MCF 10A (cell line): ENCODE measurements at regions not wholly inside any gene's neighbourhood (a gene's known extent, or its start where the extent isn't known, plus 50 kb on each side); places are given as distances from the start of the nearest gene placed in this dataset.

Source experiments
- BruUV-seq: library from RNA; stranded (reverse); fragments of 400-500 nt; replicated peaks from 2 replicates; lab custom pipeline; 2021; lab: Mats Ljungman, UMichigan
- CTCF ChIA-PET: fragments of 300-600 bp; sonication (Branson Sonifier 250); formaldehyde crosslinking; extraction: SDS; loops from one replicate; lab custom pipeline; 2021; ENCODE audit warnings: antibody characterized with exemption, inconsistent platforms; lab: Yijun Ruan, JAX
- POLR2A ChIA-PET: fragments of 300-600, 350-650 bp; sonication (Branson Sonifier 250); formaldehyde crosslinking; extraction: SDS; loops from one replicate; lab custom pipeline; 2020; ENCODE audit warnings: antibody characterized with exemption, inconsistent platforms; lab: Yijun Ruan, JAX
- DNase-seq: peaks from one replicate; pipeline ENCODE4 v3.0.0-alpha.2; 2018; ENCODE audit not compliant: unreplicated experiment
- H3K27ac Mint-ChIP-seq: one replicate; pipeline ENCODE4 v1.8.0; 2022; ENCODE audit warnings: mild to moderate bottlenecking, low read depth, mixed read lengths; ENCODE audit not compliant: unreplicated experiment
- H3K27me3 Mint-ChIP-seq: one replicate; pipeline ENCODE4 v1.8.0; 2022; ENCODE audit warnings: mixed read lengths; ENCODE audit not compliant: insufficient read depth, unreplicated experiment
- H3K36me3 Mint-ChIP-seq: one replicate; pipeline ENCODE4 v1.8.0; 2022; ENCODE audit warnings: mild to moderate bottlenecking, moderate library complexity, mixed read lengths; ENCODE audit not compliant: insufficient read depth, unreplicated experiment
- H3K4me1 Mint-ChIP-seq: one replicate; pipeline ENCODE4 v1.8.0; 2022; ENCODE audit warnings: mixed read lengths; ENCODE audit not compliant: insufficient read depth, unreplicated experiment
- H3K4me3 Mint-ChIP-seq: one replicate; pipeline ENCODE4 v1.8.0; 2022; ENCODE audit warnings: mild to moderate bottlenecking, moderate library complexity, mixed read lengths; ENCODE audit not compliant: unreplicated experiment
- H3K9me3 Mint-ChIP-seq: one replicate; pipeline ENCODE4 v1.8.0; 2022; ENCODE audit warnings: mixed read lengths; ENCODE audit not compliant: unreplicated experiment
- intact Hi-C: fragments of 100-400 bp; cut with micrococcal nuclease; formaldehyde crosslinking; loops from 2 replicates; pipeline ENCODE4 v1.14.1; 2022
- TF ChIP-seq, protein P1 (sequence below): fragments of 200-600 bp; IDR thresholded peaks from one replicate; pipeline ENCODE4 v1.8.0; 2022; ENCODE audit warnings: antibody characterized with exemption, mild to moderate bottlenecking; ENCODE audit not compliant: unreplicated experiment

DNA sequence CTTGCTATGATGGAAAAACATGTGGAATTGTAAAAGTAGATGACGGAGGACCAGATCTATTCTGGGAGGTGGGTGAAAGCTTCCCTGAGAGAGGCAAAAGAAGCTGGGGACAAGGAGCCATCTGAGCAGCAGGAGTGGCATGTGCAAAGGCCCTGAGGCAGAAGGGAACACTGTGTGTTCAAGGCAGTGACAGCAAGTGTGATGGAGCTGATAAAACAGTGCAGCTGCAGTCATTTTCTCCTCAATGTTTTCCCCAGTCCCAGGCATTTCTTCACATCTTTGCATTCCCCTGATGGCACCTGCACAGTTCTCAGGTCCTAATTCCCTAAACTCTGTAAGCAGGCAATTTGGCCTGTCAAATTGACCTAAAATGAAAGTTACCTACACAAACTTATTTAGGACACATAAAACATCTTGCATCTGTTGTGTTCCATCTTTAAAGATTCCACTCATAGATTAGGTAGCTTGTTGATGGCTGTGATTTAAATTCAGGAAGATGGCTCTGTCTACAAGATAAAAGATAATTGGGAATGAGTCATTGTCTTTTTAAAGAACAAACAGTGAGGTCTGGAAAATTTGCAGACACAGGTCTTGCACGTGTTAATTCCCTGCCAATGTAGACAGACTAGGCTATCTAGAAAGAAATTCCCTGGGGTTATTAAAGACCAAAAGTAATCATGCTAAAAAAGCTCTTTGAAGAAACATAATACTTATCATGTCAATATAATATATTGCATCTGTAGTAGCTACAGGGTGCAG is 289.6 kb upstream of the SGCD start:
- H3K9me3 Mint-ChIP-seq = no peaks in the 10 kb centered on the region
- no peaks in the 10 kb centered on the region for H3K36me3 Mint-ChIP-seq
- BruUV-seq = no TSS peak
- TF ChIP-seq, protein P1, sequence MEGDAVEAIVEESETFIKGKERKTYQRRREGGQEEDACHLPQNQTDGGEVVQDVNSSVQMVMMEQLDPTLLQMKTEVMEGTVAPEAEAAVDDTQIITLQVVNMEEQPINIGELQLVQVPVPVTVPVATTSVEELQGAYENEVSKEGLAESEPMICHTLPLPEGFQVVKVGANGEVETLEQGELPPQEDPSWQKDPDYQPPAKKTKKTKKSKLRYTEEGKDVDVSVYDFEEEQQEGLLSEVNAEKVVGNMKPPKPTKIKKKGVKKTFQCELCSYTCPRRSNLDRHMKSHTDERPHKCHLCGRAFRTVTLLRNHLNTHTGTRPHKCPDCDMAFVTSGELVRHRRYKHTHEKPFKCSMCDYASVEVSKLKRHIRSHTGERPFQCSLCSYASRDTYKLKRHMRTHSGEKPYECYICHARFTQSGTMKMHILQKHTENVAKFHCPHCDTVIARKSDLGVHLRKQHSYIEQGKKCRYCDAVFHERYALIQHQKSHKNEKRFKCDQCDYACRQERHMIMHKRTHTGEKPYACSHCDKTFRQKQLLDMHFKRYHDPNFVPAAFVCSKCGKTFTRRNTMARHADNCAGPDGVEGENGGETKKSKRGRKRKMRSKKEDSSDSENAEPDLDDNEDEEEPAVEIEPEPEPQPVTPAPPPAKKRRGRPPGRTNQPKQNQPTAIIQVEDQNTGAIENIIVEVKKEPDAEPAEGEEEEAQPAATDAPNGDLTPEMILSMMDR = no peak
- intact Hi-C loops = no loop called here
- H3K27me3 Mint-ChIP-seq = no peaks in the 10 kb centered on the region
- ChIA-PET CTCF (interaction anchor here (0.6 to 1.2 kb wide), 7 partner anchors 10 to 720 kb away, joined by 3 to 5 read pairs (median 4); no protein-coding TSS in a partner anchor), POLR2A (interaction anchor here (0.8 kb wide), 1 partner anchor 447 kb away, joined by 3 read pairs; no protein-coding TSS in a partner anchor)
- H3K27ac Mint-ChIP-seq = no peak overlapping the region
- H3K4me3 Mint-ChIP-seq = no peak overlapping the region
- no peak for DNase-seq
- H3K4me1 Mint-ChIP-seq = no peaks in the 10 kb centered on the region

DNA sequence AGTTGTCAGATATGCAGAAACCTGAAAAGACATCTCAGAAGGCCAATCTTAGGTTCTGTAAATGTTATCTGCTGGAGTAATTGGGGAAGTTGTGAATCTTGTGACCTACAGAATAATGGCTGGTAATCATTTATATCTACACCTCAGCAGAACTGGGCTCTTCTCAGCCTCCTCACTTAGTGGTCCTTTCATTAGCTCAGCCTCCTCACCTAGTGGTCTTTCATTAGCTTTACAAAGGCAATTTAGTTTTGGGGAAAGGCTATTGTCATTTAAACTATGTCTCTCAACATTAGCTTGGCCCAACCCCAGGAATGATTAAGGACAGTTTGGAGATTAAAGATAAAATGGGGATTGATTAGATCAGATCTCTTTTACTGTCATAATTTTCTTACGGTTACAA is 284.2 kb upstream of the SGCD start:
- Mint-ChIP-seq H3K4me3 (no peak overlapping the region), H3K36me3 (no peaks in the 10 kb centered on the region), H3K9me3 (no peaks in the 10 kb centered on the region), H3K4me1 (no peaks in the 10 kb centered on the region), H3K27me3 (no peaks in the 10 kb centered on the region), H3K27ac (no peak overlapping the region)
- intact Hi-C loops = no loop called here
- POLR2A ChIA-PET = no interaction called here
- DNase-seq = no peak
- TF ChIP-seq, protein P1 = no peak
- no TSS peak for BruUV-seq
- CTCF ChIA-PET = interaction anchor here (0.7 kb wide), 1 partner anchor 985 kb away, joined by 3 read pairs; no protein-coding TSS in a partner anchor

DNA sequence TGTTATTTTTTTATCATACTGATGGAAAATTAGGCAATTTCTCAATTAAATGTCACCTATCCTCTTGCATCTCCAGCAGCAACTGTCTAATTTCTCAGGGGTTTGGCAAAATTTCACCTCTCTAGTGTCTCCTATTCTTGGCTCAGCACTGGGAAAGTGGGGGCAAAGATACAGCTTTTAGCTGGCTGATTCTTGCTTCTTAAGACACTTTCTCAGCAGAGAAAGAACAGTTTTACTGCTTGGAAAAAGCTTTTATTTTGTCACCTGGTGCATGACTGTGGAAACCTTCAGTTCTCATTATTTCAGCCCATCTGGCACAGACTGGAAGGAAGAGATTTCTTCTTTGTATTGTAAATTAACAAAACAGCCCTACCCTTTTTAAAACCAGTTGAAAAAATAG is 283.6 kb upstream of the SGCD start:
- CTCF ChIA-PET = interaction anchor here (0.7 kb wide), 1 partner anchor 985 kb away, joined by 3 read pairs; no protein-coding TSS in a partner anchor
- Mint-ChIP-seq H3K9me3 (no peaks in the 10 kb centered on the region), H3K4me3 (no peak overlapping the region), H3K4me1 (no peaks in the 10 kb centered on the region), H3K27ac (no peak overlapping the region), H3K36me3 (no peaks in the 10 kb centered on the region), H3K27me3 (no peaks in the 10 kb centered on the region)
- intact Hi-C loops = no loop called here
- POLR2A ChIA-PET = no interaction called here
- DNase-seq = no peak
- BruUV-seq = no TSS peak
- TF ChIP-seq, protein P1 = no peak

DNA sequence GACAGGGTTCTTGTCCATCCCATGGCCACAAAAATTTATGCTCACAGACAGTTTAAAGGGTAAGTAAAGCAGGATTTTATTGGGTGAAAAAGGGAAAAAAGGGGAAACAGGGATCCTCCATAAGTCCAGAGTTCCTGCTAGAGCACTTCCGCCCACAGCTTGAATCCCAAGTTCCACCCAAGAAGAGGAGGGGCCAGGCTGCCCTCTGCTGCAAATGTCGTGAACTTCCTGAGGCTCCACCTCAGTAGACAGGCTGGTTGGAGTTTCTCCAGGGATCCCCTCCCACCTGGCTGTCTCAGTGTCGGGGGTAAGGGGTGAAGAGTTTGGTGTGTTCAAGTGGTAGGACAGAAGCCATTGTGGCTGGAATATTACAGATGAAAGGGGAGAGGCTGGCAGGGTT is 275.0 kb upstream of the SGCD start:
- ChIA-PET CTCF (interaction anchor here (0.6 to 0.8 kb wide), 2 partner anchors 348 to 881 kb away, joined by 3 to 8 read pairs; no protein-coding TSS in a partner anchor), POLR2A (no interaction called here)
- no TSS peak for BruUV-seq
- H3K27me3 Mint-ChIP-seq = no peaks in the 10 kb centered on the region
- no peaks in the 10 kb centered on the region for H3K36me3 Mint-ChIP-seq
- intact Hi-C loops = no loop called here
- no peak overlapping the region for H3K4me3 Mint-ChIP-seq
- TF ChIP-seq, protein P1 = peak; percentile 22
- no peak overlapping the region for H3K27ac Mint-ChIP-seq
- DNase-seq = no peak
- H3K4me1 Mint-ChIP-seq = no peaks in the 10 kb centered on the region
- peaks cover 6% of the 10 kb centered on the region for H3K9me3 Mint-ChIP-seq
